H1 (cell line): ENCODE measurements at regions not wholly inside any gene's neighbourhood (a gene's known extent, or its start where the extent isn't known, plus 50 kb on each side); places are given as distances from the start of the nearest gene placed in this dataset.

Source experiments
- ATF3 ChIP-seq: IDR thresholded peaks from 2 replicates; pipeline ENCODE4 v1.6.1; 2011; ENCODE audit warnings: low read depth, mild to moderate bottlenecking, low read length; ENCODE audit not compliant: insufficient read depth
- BACH1 ChIP-seq: IDR thresholded peaks from 2 replicates; pipeline ENCODE4 v1.6.1; 2012; ENCODE audit warnings: low read length, improper control_type of control experiment
- CTCF ChIP-seq, 3 experiments: IDR thresholded peaks; 1 replicate in 2 of 3; 2 replicates in 1 of 3; pipeline versions ENCODE4 v1.5.1 to v1.6.1; 2011; ENCODE audit warnings: low read length in 3 of 3, mild to moderate bottlenecking in 3 of 3, inconsistent platforms in 2 of 3, low read depth in 1 of 3, moderate library complexity in 1 of 3; ENCODE audit not compliant: insufficient read depth in 1 of 3; ENCODE audit errors: control extremely low read depth in 1 of 3
- GABPA ChIP-seq: IDR thresholded peaks from 2 replicates; pipeline ENCODE4 v1.6.1; 2011; ENCODE audit warnings: mild to moderate bottlenecking, low read length, moderate library complexity, borderline replicate concordance; ENCODE audit not compliant: insufficient read depth
- KDM1A ChIP-seq: fragments of 200-600, 300-600 bp; sonication (generic); IDR thresholded peaks from 2 replicates; pipeline ENCODE4 v1.7.1; 2016; ENCODE audit warnings: mild to moderate bottlenecking, low read length, borderline replicate concordance
- PHF8 ChIP-seq: fragments of 200-600 bp; sonication (generic); conservative IDR thresholded peaks from 2 replicates; pipeline ENCODE4 v1.7.1; 2012; ENCODE audit warnings: low read depth, mild to moderate bottlenecking, inconsistent platforms, low read length, moderate library complexity
- POLR2A ChIP-seq, 2 experiments: IDR thresholded peaks; 1 replicate in 1 of 2; 2 replicates in 1 of 2; pipeline ENCODE4 v1.6.1; 2011; ENCODE audit warnings: low read depth in 2 of 2, low read length in 2 of 2, mild to moderate bottlenecking in 2 of 2; ENCODE audit errors: control extremely low read depth in 1 of 2
- RAD21 ChIP-seq, 2 experiments: IDR thresholded peaks in 1 of 2; conservative IDR thresholded peaks in 1 of 2; 2 replicates each; pipeline ENCODE4 v1.6.1; 2011; ENCODE audit warnings: low read depth in 2 of 2, low read length in 2 of 2, improper control_type of control experiment in 1 of 2, inconsistent platforms in 1 of 2, mild to moderate bottlenecking in 1 of 2, moderate library complexity in 1 of 2
- SRF ChIP-seq: IDR thresholded peaks from 2 replicates; pipeline ENCODE4 v1.6.1; 2011; ENCODE audit warnings: mild to moderate bottlenecking, low read depth, low read length, moderate library complexity
- TEAD4 ChIP-seq: IDR thresholded peaks from 2 replicates; pipeline ENCODE4 v1.6.1; 2012; ENCODE audit warnings: low read depth, low read length, inconsistent platforms, mixed read lengths
- ZNF274 ChIP-seq: IDR thresholded peaks from 2 replicates; pipeline ENCODE4 v1.7.0; 2012; ENCODE audit warnings: low read length, borderline replicate concordance; ENCODE audit errors: extremely low read depth

- TF ChIP-seq CTCF (IDR thresholded peaks at IDR 0.05; ENCODE audit: control extremely low read depth in 1 of 3, insufficient read depth in 1 of 3, low read depth in 1 of 3, low read length in 3 of 3) (no peak), PHF8 (no peak), KDM1A (no peak), POLR2A (IDR thresholded peaks at IDR 0.05; ENCODE audit: control extremely low read depth in 1 of 2, low read depth in 2 of 2, low read length in 2 of 2) (no peak), ZNF274 (no peak), TEAD4 (no peak), SRF (no peak), GABPA (no peak), BACH1 (no peak), RAD21 (IDR thresholded peaks at IDR 0.05 in 1 of 2, conservative IDR thresholded peaks at IDR 0.05 in 1 of 2; ENCODE audit: low read depth in 2 of 2, low read length in 2 of 2) (no peak), ATF3 (no peak)
These were observed 643.2 kb upstream of the NOX3 start for GRCh38 chr6:156098839-156099238.
